AG04449 (cell line): ENCODE measurements at regions not wholly inside any gene's neighbourhood (a gene's known extent, or its start where the extent isn't known, plus 50 kb on each side); places are given as distances from the start of the nearest gene placed in this dataset.
"Not testable (repeated sequence)": the region's sequence is repeated elsewhere in the genome, so short reads cannot be mapped to it uniquely, and the experiment has no call there.

ENCODE experiments used
- CTCF ChIA-PET: fragments of 350-600 bp; formaldehyde crosslinking; extraction: SDS; loops from one replicate; lab custom pipeline; 2021; ENCODE audit warnings: antibody characterized with exemption; lab: Yijun Ruan, JAX
- POLR2A ChIA-PET: fragments of 400-600, 350-600 bp; formaldehyde crosslinking; extraction: SDS; loops from one replicate; lab custom pipeline; 2020; ENCODE audit warnings: antibody characterized with exemption, inconsistent platforms; lab: Yijun Ruan, JAX
- DNase-seq: peaks from one replicate; pipeline ENCODE4 v3.0.0-alpha.2; 2010; ENCODE audit warnings: low read depth, low spot score
- H3K4me3 ChIP-seq: 2 replicates; pipeline ENCODE4 v1.5.1; 2011; ENCODE audit warnings: low read depth, mild to moderate bottlenecking, control low read depth, low read length
- TF ChIP-seq, protein P1 (sequence below): IDR thresholded peaks from one replicate; pipeline ENCODE4 v1.5.1; 2011; ENCODE audit warnings: mild to moderate bottlenecking, moderate library complexity, low read length, control low read depth, inconsistent platforms; ENCODE audit not compliant: insufficient read depth; ENCODE audit errors: missing control alignments

- no peak for DNase-seq
- no peak overlapping the region for H3K4me3 ChIP-seq
- TF ChIP-seq, protein P1, sequence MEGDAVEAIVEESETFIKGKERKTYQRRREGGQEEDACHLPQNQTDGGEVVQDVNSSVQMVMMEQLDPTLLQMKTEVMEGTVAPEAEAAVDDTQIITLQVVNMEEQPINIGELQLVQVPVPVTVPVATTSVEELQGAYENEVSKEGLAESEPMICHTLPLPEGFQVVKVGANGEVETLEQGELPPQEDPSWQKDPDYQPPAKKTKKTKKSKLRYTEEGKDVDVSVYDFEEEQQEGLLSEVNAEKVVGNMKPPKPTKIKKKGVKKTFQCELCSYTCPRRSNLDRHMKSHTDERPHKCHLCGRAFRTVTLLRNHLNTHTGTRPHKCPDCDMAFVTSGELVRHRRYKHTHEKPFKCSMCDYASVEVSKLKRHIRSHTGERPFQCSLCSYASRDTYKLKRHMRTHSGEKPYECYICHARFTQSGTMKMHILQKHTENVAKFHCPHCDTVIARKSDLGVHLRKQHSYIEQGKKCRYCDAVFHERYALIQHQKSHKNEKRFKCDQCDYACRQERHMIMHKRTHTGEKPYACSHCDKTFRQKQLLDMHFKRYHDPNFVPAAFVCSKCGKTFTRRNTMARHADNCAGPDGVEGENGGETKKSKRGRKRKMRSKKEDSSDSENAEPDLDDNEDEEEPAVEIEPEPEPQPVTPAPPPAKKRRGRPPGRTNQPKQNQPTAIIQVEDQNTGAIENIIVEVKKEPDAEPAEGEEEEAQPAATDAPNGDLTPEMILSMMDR = no peak
- POLR2A ChIA-PET = no interaction called here
- CTCF ChIA-PET = no interaction called here
Observed at GRCh38 chr15:87703327-87704111, 553.0 kb downstream of the NTRK3 start.

DNA sequence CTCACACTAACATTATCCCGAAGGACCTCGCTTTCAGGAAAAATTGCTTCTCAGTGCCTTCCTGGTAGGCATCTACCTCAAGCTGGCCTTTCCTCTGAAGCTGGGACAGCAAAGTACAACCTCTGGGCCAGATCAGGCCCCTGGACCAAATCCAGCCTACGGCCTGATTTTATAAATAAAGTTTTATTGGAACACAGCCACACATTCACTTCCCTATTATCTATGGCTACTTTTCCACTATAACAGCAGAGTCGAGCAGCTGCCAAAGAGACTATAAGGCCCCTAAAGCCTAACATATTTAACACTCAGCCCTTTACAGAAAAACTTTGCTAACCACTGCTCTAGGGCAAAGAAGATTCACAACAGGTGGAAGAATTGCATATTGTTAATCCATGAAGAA is 554.3 kb downstream of the NTRK3 start:
- ChIA-PET POLR2A (no interaction called here), CTCF (interaction anchor here (0.6 kb wide), 1 partner anchor 1586 kb away, joined by 4 read pairs; no protein-coding TSS in a partner anchor)
- DNase-seq = no peak
- H3K4me3 ChIP-seq = no peak overlapping the region
- TF ChIP-seq, protein P1 = no peak

- CTCF ChIA-PET, H3K4me3 ChIP-seq, POLR2A ChIA-PET, DNase-seq: not testable (repeated sequence)
Observed at GRCh38 chr15:87698467-87698866, 558.1 kb downstream of the NTRK3 start.

DNA sequence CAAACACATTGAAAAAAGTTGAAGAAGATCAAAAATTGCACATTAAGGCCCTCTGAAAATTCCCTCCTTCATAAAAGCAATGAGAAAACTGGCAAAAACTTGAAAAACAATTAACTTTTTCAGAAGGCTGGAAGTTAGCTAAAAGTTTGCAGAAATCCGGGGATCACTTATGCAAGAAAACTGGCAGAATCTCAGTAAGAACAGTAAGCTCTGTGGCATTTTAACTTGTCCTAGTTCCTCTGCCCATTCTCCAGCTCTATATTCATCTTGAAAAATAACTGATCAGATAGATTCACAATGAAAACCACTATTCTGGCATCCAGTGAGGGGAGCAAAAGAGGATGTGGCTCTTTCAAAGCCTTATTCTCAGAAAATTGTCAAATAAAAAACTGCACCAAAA is 566.8 kb downstream of the NTRK3 start:
- ChIA-PET POLR2A (no interaction called here), CTCF (no interaction called here)
- TF ChIP-seq, protein P1 = no peak
- no peak overlapping the region for H3K4me3 ChIP-seq
- DNase-seq = no peak

DNA sequence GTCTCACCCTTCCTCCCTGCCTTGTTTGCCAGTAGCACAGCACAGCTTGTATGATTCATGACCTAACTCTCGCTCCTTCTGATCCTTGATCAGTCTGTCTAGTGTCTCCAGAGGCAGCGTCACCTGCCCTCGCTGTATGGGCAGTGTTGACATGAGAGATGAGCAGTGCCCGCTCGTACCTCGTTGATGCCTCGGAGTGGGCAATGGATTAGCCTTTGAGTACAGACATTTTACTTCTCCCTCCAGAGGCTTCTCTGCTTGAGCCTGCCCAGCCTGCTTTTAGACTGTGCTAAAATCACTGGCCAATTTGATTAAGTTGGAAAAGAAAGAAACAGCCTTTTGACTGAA is 569.0 kb downstream of the NTRK3 start:
- no peak for DNase-seq
- TF ChIP-seq, protein P1 = no peak
- CTCF ChIA-PET = no interaction called here
- H3K4me3 ChIP-seq = no peak overlapping the region
- POLR2A ChIA-PET = no interaction called here

GRCh38 chr15:87686841-87687522 is 569.6 kb downstream of the NTRK3 start:
- ChIA-PET CTCF (no interaction called here), POLR2A (no interaction called here)
- no peak for DNase-seq
- TF ChIP-seq, protein P1 = no peak
- H3K4me3 ChIP-seq = no peak overlapping the region
